ENCODE measurements at regions not wholly inside any gene's neighbourhood (a gene's known extent, or its start where the extent isn't known, plus 50 kb on each side); places are given as distances from the start of the nearest gene placed in this dataset.

DNA sequence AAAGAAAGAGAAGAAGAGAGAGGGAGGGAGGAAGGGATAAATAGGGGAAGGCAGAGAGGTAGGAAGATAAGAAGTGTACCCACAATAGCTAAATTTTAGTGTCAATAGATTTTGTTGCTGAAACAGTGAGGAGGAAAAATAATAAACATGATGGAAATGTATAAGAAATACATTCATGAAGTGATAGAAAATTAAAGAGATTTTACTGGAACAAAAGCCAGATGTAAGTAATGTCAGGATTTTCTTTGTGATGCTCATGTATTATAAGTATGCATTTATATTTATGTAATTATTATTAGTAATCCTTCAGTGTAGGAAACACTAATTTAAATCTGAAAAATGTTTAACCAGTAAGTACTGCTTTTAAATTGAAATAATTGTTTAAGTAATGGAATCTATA is 1125.2 kb upstream of the FANCL start:
- Histone ChIP-seq H3K27ac (ENCODE audit: low read length) (no peak overlapping the region), H3K4me3 (ENCODE audit: low read depth in 2 of 2, low read length in 2 of 2) (no peak overlapping the region), H3K36me3 (ENCODE audit: control insufficient read depth, insufficient read depth, low read length) (no peaks in the 10 kb centered on the region), H3K9me3 (ENCODE audit: control insufficient read depth, insufficient read depth, low read depth, low read length) (peaks cover 6% of the 10 kb centered on the region; the same call in 1 of the 2 replicates), H3K4me1 (ENCODE audit: control insufficient read depth, insufficient read depth, low read length) (no peaks in the 10 kb centered on the region), H3K27me3 (ENCODE audit: control insufficient read depth, insufficient read depth, low read length) (no peaks in the 10 kb centered on the region)
- intact Hi-C loops (cut with micrococcal nuclease; ENCODE audit: unreplicated experiment) (no loop called here), in situ Hi-C loops (cut with HindIII; ENCODE audit: low pct_unique_long_range_greater_than_20kb, low sequenced_read_pairs) (no loop called here)
- DNase-seq (ENCODE audit: low read depth, low spot score): no peak
- CTCF ChIA-PET: no interaction called here
- POLR2A ChIA-PET: no interaction called here
- TF ChIP-seq SIN3A (IDR thresholded peaks at IDR 0.05; ENCODE audit: borderline replicate concordance, insufficient read depth, low read depth, low read length) (no peak), TCF7L2 (IDR thresholded peaks at IDR 0.05; ENCODE audit: low read depth, low read length) (no peak), POLR2AphosphoS5 (IDR thresholded peaks at IDR 0.05; ENCODE audit: low read depth, low read length) (no peak)
- ATAC-seq: no peak
- BruUV-seq (replicated peaks): no TSS peak

DNA sequence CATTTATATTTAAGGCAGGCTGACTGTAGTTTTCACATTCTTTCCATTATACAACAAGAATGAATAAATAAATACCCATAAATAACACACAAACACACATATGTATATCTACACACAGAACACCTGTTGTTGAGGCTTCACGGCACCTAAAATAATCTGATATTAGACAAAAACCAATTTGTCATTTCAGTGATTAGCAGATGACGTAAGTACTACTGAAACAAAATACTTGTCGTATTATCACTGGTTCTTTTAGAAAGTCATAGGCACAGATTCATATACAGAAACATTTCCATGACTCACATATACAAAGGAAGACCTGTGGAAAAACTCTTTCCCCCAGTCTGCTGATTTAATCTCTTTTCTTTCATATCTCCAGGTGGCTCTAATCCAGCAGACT is 1113.4 kb upstream of the FANCL start:
- BruUV-seq (replicated peaks): no TSS peak
- Histone ChIP-seq H3K4me3 (ENCODE audit: low read depth in 2 of 2, low read length in 2 of 2) (no peak overlapping the region), H3K9me3 (ENCODE audit: control insufficient read depth, insufficient read depth, low read depth, low read length) (no peaks in the 10 kb centered on the region), H3K27me3 (ENCODE audit: control insufficient read depth, insufficient read depth, low read length) (no peaks in the 10 kb centered on the region), H3K27ac (ENCODE audit: low read length) (no peak overlapping the region), H3K4me1 (ENCODE audit: control insufficient read depth, insufficient read depth, low read length) (no peaks in the 10 kb centered on the region), H3K36me3 (ENCODE audit: control insufficient read depth, insufficient read depth, low read length) (no peaks in the 10 kb centered on the region; the same call in 1 of the 2 replicates)
- in situ Hi-C loops (cut with HindIII; ENCODE audit: low pct_unique_long_range_greater_than_20kb, low sequenced_read_pairs) (no loop called here), intact Hi-C loops (cut with micrococcal nuclease; ENCODE audit: unreplicated experiment) (no loop called here)
- TF ChIP-seq, protein P1, sequence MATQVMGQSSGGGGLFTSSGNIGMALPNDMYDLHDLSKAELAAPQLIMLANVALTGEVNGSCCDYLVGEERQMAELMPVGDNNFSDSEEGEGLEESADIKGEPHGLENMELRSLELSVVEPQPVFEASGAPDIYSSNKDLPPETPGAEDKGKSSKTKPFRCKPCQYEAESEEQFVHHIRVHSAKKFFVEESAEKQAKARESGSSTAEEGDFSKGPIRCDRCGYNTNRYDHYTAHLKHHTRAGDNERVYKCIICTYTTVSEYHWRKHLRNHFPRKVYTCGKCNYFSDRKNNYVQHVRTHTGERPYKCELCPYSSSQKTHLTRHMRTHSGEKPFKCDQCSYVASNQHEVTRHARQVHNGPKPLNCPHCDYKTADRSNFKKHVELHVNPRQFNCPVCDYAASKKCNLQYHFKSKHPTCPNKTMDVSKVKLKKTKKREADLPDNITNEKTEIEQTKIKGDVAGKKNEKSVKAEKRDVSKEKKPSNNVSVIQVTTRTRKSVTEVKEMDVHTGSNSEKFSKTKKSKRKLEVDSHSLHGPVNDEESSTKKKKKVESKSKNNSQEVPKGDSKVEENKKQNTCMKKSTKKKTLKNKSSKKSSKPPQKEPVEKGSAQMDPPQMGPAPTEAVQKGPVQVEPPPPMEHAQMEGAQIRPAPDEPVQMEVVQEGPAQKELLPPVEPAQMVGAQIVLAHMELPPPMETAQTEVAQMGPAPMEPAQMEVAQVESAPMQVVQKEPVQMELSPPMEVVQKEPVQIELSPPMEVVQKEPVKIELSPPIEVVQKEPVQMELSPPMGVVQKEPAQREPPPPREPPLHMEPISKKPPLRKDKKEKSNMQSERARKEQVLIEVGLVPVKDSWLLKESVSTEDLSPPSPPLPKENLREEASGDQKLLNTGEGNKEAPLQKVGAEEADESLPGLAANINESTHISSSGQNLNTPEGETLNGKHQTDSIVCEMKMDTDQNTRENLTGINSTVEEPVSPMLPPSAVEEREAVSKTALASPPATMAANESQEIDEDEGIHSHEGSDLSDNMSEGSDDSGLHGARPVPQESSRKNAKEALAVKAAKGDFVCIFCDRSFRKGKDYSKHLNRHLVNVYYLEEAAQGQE (IDR thresholded peaks at IDR 0.05; ENCODE audit: insufficient read depth in 1 of 2, low read depth in 2 of 2, low read length in 1 of 2): no peak
- no peak for TF ChIP-seq CTCF (IDR thresholded peaks at IDR 0.05)
- TF ChIP-seq TCF7L2 (IDR thresholded peaks at IDR 0.05; ENCODE audit: low read depth, low read length): no peak
- no peak for TF ChIP-seq POLR2AphosphoS5 (IDR thresholded peaks at IDR 0.05; ENCODE audit: low read depth, low read length)
- TF ChIP-seq SIN3A (IDR thresholded peaks at IDR 0.05; ENCODE audit: borderline replicate concordance, insufficient read depth, low read depth, low read length): no peak
- no peak for ATAC-seq
- CTCF ChIA-PET: no interaction called here
- DNase-seq (ENCODE audit: low read depth, low spot score): no peak
- POLR2A ChIA-PET: no interaction called here

GRCh38 chr2:59353306-59353921 is 1112.3 kb upstream of the FANCL start:
- DNase-seq (ENCODE audit: low read depth, low spot score) (no peak), ATAC-seq (no peak)
- BruUV-seq (replicated peaks): no TSS peak
- H3K9me3 ChIP-seq (ENCODE audit: control insufficient read depth, insufficient read depth, low read depth, low read length): no peaks in the 10 kb centered on the region
- no peaks in the 10 kb centered on the region for H3K4me1 ChIP-seq (ENCODE audit: control insufficient read depth, insufficient read depth, low read length)
- intact Hi-C loops (cut with micrococcal nuclease; ENCODE audit: unreplicated experiment) (no loop called here), in situ Hi-C loops (cut with HindIII; ENCODE audit: low pct_unique_long_range_greater_than_20kb, low sequenced_read_pairs) (no loop called here)
- no peak for TF ChIP-seq POLR2AphosphoS5 (IDR thresholded peaks at IDR 0.05; ENCODE audit: low read depth, low read length)
- no peak for TF ChIP-seq TCF7L2 (IDR thresholded peaks at IDR 0.05; ENCODE audit: low read depth, low read length)
- TF ChIP-seq SIN3A (IDR thresholded peaks at IDR 0.05; ENCODE audit: borderline replicate concordance, insufficient read depth, low read depth, low read length): no peak
- TF ChIP-seq, protein P1 (IDR thresholded peaks at IDR 0.05; ENCODE audit: insufficient read depth in 1 of 2, low read depth in 2 of 2, low read length in 1 of 2): no peak
- TF ChIP-seq CTCF (IDR thresholded peaks at IDR 0.05): no peak
- no peak overlapping the region for H3K27ac ChIP-seq (ENCODE audit: low read length)
- H3K36me3 ChIP-seq (ENCODE audit: control insufficient read depth, insufficient read depth, low read length): no peaks in the 10 kb centered on the region; the same call in 1 of the 2 replicates
- POLR2A ChIA-PET: no interaction called here
- CTCF ChIA-PET: no interaction called here
- no peak overlapping the region for H3K4me3 ChIP-seq (ENCODE audit: low read depth in 2 of 2, low read length in 2 of 2)
- H3K27me3 ChIP-seq (ENCODE audit: control insufficient read depth, insufficient read depth, low read length): no peaks in the 10 kb centered on the region
